H1 (cell line): ENCODE measurements at regions not wholly inside any gene's neighbourhood (a gene's known extent, or its start where the extent isn't known, plus 50 kb on each side); places are given as distances from the start of the nearest gene placed in this dataset.
"Not testable (repeated sequence)": the region's sequence is repeated elsewhere in the genome, so short reads cannot be mapped to it uniquely, and the experiment has no call there.

Source experiments
- CTCF ChIA-PET: fragments of 300-600 bp; sonication (Branson Sonifier 250); formaldehyde crosslinking; loops from one replicate; lab custom pipeline; 2021; ENCODE audit not compliant: partially characterized antibody; lab: Charles Lee
- POLR2A ChIA-PET: fragments of 300-600 bp; sonication (Branson Sonifier 250); formaldehyde crosslinking; loops from one replicate; lab custom pipeline; 2021; ENCODE audit warnings: inconsistent platforms; ENCODE audit not compliant: partially characterized antibody; lab: Charles Lee
- DNase-seq, 2 experiments: peaks; one replicate each; pipeline versions ENCODE4 v3.0.0 to v3.0.0-alpha.2; 2010 to 2022; ENCODE audit warnings: low spot score in 2 of 2, low read depth in 1 of 2, mixed read lengths in 1 of 2
- FAIRE-seq: peaks from 2 replicates; lab custom pipeline; 2011; peaks lifted over from hg19 to GRCh38; lab: Jason Lieb, UNC
- H2AFZ ChIP-seq: 2 replicates; pipeline ENCODE4 v1.8.1; 2012; ENCODE audit warnings: low read length, inconsistent platforms
- H2AK5ac ChIP-seq: 2 replicates; pipeline ENCODE4 v1.6.1; 2013; ENCODE audit warnings: low read depth, low read length
- H2BK120ac ChIP-seq: replicated peaks from 2 replicates; pipeline ENCODE3; 2013; ENCODE audit warnings: low read depth, low read length, inconsistent platforms
- H2BK12ac ChIP-seq: 2 replicates; pipeline ENCODE4 v1.6.1; 2013; ENCODE audit warnings: low read depth, low read length
- H2BK15ac ChIP-seq: 2 replicates; pipeline ENCODE4 v1.6.1; 2013; ENCODE audit warnings: low read length
- H2BK20ac ChIP-seq: 2 replicates; pipeline ENCODE4 v1.6.1; 2013; ENCODE audit warnings: low read length
- H2BK5ac ChIP-seq: 2 replicates; pipeline ENCODE4 v1.6.1; 2013; ENCODE audit warnings: low read depth, low read length
- H3K14ac ChIP-seq: 2 replicates; pipeline ENCODE4 v1.6.1; 2013; ENCODE audit warnings: inconsistent platforms; ENCODE audit not compliant: insufficient read length
- H3K18ac ChIP-seq: 2 replicates; pipeline ENCODE4 v1.6.1; 2013; ENCODE audit warnings: low read length; ENCODE audit errors: extremely low read depth
- H3K23ac ChIP-seq: 2 replicates; pipeline ENCODE4 v1.6.1; 2013; ENCODE audit warnings: inconsistent platforms; ENCODE audit not compliant: insufficient read length
- H3K23me2 ChIP-seq: 2 replicates; pipeline ENCODE4 v1.6.1; 2013; ENCODE audit warnings: low read depth, low read length
- H3K27ac ChIP-seq: 2 replicates; pipeline ENCODE4 v1.6.1; 2011; ENCODE audit warnings: low read depth, low read length, inconsistent platforms
- H3K27me3 ChIP-seq, 4 experiments: replicated peaks in 1 of 4; 1 replicate in 1 of 4; 2 replicates in 3 of 4; pipeline versions ENCODE4 v1.6.1 to v1.8.1; 2011 to 2013; ENCODE audit warnings: low read length in 3 of 4, mild to moderate bottlenecking in 3 of 4, inconsistent platforms in 2 of 4, mixed read lengths in 2 of 4, moderate library complexity in 1 of 4; ENCODE audit not compliant: control insufficient read depth in 3 of 4, insufficient read depth in 3 of 4; ENCODE audit errors: extremely low read depth in 1 of 4
- H3K36me3 ChIP-seq, 4 experiments: 2 replicates each; pipeline versions ENCODE4 v1.6.1 to v1.8.1; 2011 to 2013; ENCODE audit warnings: mild to moderate bottlenecking in 4 of 4, low read length in 3 of 4, moderate library complexity in 2 of 4, control low read depth in 1 of 4, inconsistent platforms in 1 of 4; ENCODE audit not compliant: insufficient read depth in 4 of 4, control insufficient read depth in 2 of 4
- H3K4ac ChIP-seq: replicated peaks from 2 replicates; pipeline ENCODE3; 2013; ENCODE audit warnings: low read length, low read depth, mixed read lengths, inconsistent platforms; ENCODE audit not compliant: insufficient read length
- H3K4me1 ChIP-seq, 4 experiments: replicated peaks in 1 of 4; 1 replicate in 1 of 4; 2 replicates in 3 of 4; pipeline versions ENCODE4 v1.6.1 to v1.8.1; 2011 to 2013; ENCODE audit warnings: low read length in 3 of 4, inconsistent platforms in 2 of 4, mixed read lengths in 1 of 4; ENCODE audit not compliant: insufficient read depth in 4 of 4, control insufficient read depth in 3 of 4
- H3K4me2 ChIP-seq, 2 experiments: 2 replicates each; pipeline versions ENCODE4 v1.6.1 to v1.8.1; 2011 to 2013; ENCODE audit warnings: low read depth in 2 of 2, low read length in 2 of 2, control low read depth in 1 of 2, inconsistent platforms in 1 of 2, mild to moderate bottlenecking in 1 of 2; ENCODE audit not compliant: insufficient read depth in 1 of 2
- H3K4me3 ChIP-seq, 4 experiments: fragments of 200-600, 300-600 bp in 1 of 4; sonication (generic), shearing (Covaris generic), sonication (Bioruptor Twin) in 1 of 4; 2 replicates each; pipeline versions ENCODE4 v1.5.1 to v1.8.1; 2011 to 2016; ENCODE audit warnings: low read length in 4 of 4, low read depth in 3 of 4, control low read depth in 2 of 4, inconsistent platforms in 2 of 4, mild to moderate bottlenecking in 2 of 4, mixed read lengths in 1 of 4, moderate library complexity in 1 of 4; ENCODE audit not compliant: insufficient read depth in 2 of 4; ENCODE audit errors: extremely low read depth in 1 of 4
- H3K56ac ChIP-seq: replicated peaks from 2 replicates; pipeline ENCODE3; 2013; ENCODE audit warnings: low read depth, mild to moderate bottlenecking, mixed read lengths, low read length, inconsistent platforms; ENCODE audit not compliant: insufficient read length
- H3K79me1 ChIP-seq: 2 replicates; pipeline ENCODE4 v1.6.1; 2013; ENCODE audit warnings: low read depth, low read length, control low read depth
- H3K79me2 ChIP-seq, 2 experiments: 2 replicates each; pipeline versions ENCODE4 v1.6.1 to v1.8.1; 2012 to 2013; ENCODE audit warnings: low read length in 2 of 2, mild to moderate bottlenecking in 2 of 2, inconsistent platforms in 1 of 2; ENCODE audit not compliant: insufficient read depth in 2 of 2, control insufficient read depth in 1 of 2
- H3K9ac ChIP-seq, 4 experiments: replicated peaks in 1 of 4; 1 replicate in 1 of 4; 2 replicates in 3 of 4; pipeline versions ENCODE4 v1.6.1 to v1.8.1; 2011 to 2013; ENCODE audit warnings: low read depth in 3 of 4, low read length in 3 of 4, control low read depth in 2 of 4, mild to moderate bottlenecking in 2 of 4, moderate library complexity in 2 of 4, inconsistent platforms in 1 of 4; ENCODE audit errors: extremely low read depth in 1 of 4
- H3K9me3 ChIP-seq, 2 experiments: 2 replicates each; pipeline versions ENCODE4 v1.6.1 to v1.8.1; 2012 to 2013; ENCODE audit warnings: mild to moderate bottlenecking in 2 of 2, moderate library complexity in 2 of 2, control low read depth in 1 of 2, inconsistent platforms in 1 of 2, low read depth in 1 of 2, low read length in 1 of 2, mixed read lengths in 1 of 2; ENCODE audit not compliant: insufficient read depth in 2 of 2
- H4K20me1 ChIP-seq, 2 experiments: replicated peaks in 1 of 2; 2 replicates each; pipeline versions ENCODE3 to v1.8.1; 2011 to 2013; ENCODE audit warnings: inconsistent platforms in 2 of 2, low read length in 2 of 2, mild to moderate bottlenecking in 1 of 2; ENCODE audit not compliant: insufficient read depth in 2 of 2, control insufficient read depth in 1 of 2
- H4K5ac ChIP-seq: 2 replicates; pipeline ENCODE4 v1.6.1; 2013; ENCODE audit warnings: low read length, low read depth, mixed read lengths, inconsistent platforms; ENCODE audit not compliant: insufficient read length
- H4K8ac ChIP-seq: 2 replicates; pipeline ENCODE4 v1.8.0; 2013; ENCODE audit warnings: mild to moderate bottlenecking, moderate library complexity, low read length, inconsistent platforms; ENCODE audit not compliant: insufficient read depth; ENCODE audit errors: extremely low read depth
- H4K91ac ChIP-seq: replicated peaks from 2 replicates; pipeline ENCODE3; 2013; ENCODE audit warnings: low read length, mixed read lengths, inconsistent platforms; ENCODE audit not compliant: insufficient read length
- WGBS, 2 experiments: shearing (Covaris generic) in 1 of 2; methylation state at CpG; one replicate each; pipeline versions ENCODE4 v1.1.6 to v1.1.7; 2013 to 2015; ENCODE audit warnings: low lambda C conversion rate in 2 of 2, mixed read lengths in 2 of 2, inconsistent platforms in 1 of 2, low coverage in 1 of 2, missing lambda C conversion rate in 1 of 2; ENCODE audit not compliant: insufficient replicate concordance in 2 of 2, insufficient coverage in 1 of 2, insufficient read length in 1 of 2; ENCODE audit errors: extremely low coverage in 1 of 2, missing lambda C conversion rate in 1 of 2; 5-methylcytosine and 5-hydroxymethylcytosine counted together

GRCh38 chr13:19049624-19050023 is 132.0 kb downstream of the TUBA3C start:
- H3K4me2 ChIP-seq, H4K5ac ChIP-seq, H3K18ac ChIP-seq, H3K23me2 ChIP-seq, H3K56ac ChIP-seq, H3K27me3 ChIP-seq, H4K20me1 ChIP-seq, H3K27ac ChIP-seq, FAIRE-seq, H4K8ac ChIP-seq, H2BK120ac ChIP-seq, H2AFZ ChIP-seq, H2BK5ac ChIP-seq, H3K4ac ChIP-seq, H3K4me1 ChIP-seq, H2BK20ac ChIP-seq, CTCF ChIA-PET, H2BK15ac ChIP-seq, H3K36me3 ChIP-seq, H3K4me3 ChIP-seq, H3K79me1 ChIP-seq, H3K79me2 ChIP-seq, H2AK5ac ChIP-seq, POLR2A ChIA-PET, H3K23ac ChIP-seq, H3K14ac ChIP-seq, H3K9ac ChIP-seq, H2BK12ac ChIP-seq, DNase-seq, H4K91ac ChIP-seq: not testable (repeated sequence)
- 93% methylated on average over 12 of the region's 13 CpGs; no CpG with 5 or more reads in 1 of the 2 experiments for WGBS, 2 experiments
- peaks cover 73 to 92% of the 10 kb centered on the region in 2 experiments for H3K9me3 ChIP-seq
